ENCODE measurements at regions not wholly inside any gene's neighbourhood (a gene's known extent, or its start where the extent isn't known, plus 50 kb on each side); places are given as distances from the start of the nearest gene placed in this dataset.

DNA sequence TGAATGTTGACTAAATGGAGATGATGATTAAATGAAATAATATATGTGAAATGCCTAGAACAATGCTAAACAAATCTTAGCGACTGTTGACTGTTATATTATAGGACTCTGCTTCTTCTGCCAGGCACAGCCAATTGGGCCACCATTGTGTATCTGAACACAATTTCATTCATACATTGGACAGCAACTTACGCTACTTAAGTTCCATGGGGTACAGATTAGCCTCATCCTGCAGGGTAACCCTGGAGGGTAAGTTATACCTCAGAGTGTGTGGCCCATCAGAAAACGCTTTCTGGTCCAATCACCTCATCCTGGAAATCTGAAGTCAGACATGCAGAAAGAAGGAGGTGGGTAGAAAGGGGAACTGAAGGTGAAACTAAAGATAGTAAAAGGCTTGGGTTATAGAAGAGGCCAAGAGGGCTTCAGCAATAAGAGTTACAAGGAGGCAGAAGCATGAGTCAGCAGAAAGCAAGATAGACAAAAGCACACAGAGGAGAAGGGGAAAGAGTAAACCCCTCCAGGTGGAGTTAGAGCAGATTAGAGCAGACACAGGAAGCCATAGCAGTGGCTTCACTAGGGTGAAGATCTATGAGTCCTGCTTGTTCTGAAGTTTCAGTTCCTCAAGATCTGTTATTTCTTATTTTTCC lies 119.3 kb upstream of the SLC24A5 start (continued):
- TF ChIP-seq, protein P1, sequence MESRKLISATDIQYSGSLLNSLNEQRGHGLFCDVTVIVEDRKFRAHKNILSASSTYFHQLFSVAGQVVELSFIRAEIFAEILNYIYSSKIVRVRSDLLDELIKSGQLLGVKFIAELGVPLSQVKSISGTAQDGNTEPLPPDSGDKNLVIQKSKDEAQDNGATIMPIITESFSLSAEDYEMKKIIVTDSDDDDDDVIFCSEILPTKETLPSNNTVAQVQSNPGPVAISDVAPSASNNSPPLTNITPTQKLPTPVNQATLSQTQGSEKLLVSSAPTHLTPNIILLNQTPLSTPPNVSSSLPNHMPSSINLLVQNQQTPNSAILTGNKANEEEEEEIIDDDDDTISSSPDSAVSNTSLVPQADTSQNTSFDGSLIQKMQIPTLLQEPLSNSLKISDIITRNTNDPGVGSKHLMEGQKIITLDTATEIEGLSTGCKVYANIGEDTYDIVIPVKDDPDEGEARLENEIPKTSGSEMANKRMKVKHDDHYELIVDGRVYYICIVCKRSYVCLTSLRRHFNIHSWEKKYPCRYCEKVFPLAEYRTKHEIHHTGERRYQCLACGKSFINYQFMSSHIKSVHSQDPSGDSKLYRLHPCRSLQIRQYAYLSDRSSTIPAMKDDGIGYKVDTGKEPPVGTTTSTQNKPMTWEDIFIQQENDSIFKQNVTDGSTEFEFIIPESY (IDR thresholded peaks at IDR 0.05): no peak
- TF ChIP-seq HNF4G (IDR thresholded peaks at IDR 0.05): no peak
- no peak for TF ChIP-seq JUND (IDR thresholded peaks at IDR 0.05)

DNA sequence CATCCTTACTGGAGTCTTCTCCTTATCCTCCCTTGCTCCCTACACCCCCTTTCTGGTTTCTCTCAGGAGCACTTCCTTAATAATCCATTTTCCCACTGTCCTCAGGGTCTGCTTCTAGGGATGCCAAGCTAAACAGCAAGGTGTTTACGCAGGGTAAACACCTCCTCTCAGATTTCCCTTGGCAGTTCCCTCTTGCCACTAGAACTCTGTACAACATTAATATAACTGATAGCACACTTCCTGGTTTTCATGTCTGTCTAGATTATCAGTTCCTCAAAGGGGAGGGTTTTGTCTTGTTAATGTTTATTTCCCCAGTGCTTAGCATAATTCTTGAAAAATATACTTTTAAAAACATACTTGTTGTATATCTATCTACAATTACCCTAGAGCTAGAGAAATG lies 118.0 kb upstream of the SLC24A5 start:
- Histone ChIP-seq H3K4me1 (ENCODE audit: control insufficient read depth in 4 of 4, insufficient read depth in 4 of 4, low read length in 3 of 4) (no peaks in the 10 kb centered on the region), H3K36me3 (ENCODE audit: control insufficient read depth in 4 of 4, insufficient read depth in 3 of 4, low read depth in 1 of 4, low read length in 3 of 4) (no peaks in the 10 kb centered on the region), H3K4me3 (ENCODE audit: low read depth in 1 of 3, low read length in 3 of 3) (no peak overlapping the region), H3K27ac (ENCODE audit: low read depth in 1 of 2, low read length in 2 of 2) (no peak overlapping the region), H3K9me3 (ENCODE audit: control insufficient read depth in 4 of 4, low read length in 3 of 4) (no peaks in the 10 kb centered on the region), H3K9ac (ENCODE audit: low read depth in 1 of 2, low read length in 2 of 2) (no peak overlapping the region), H3K27me3 (ENCODE audit: control insufficient read depth in 4 of 4, insufficient read depth in 4 of 4, low read length in 3 of 4) (peaks cover 0 to 2% (median 0%) of the 10 kb centered on the region in 4 donors)
- DNase-seq (ENCODE audit: low spot score): no peak
- 68% methylated on average over 1 of the region's 1 CpG for WGBS
- TF ChIP-seq TAF1 (conservative IDR thresholded peaks at IDR 0.05) (no peak), HNF4A (conservative IDR thresholded peaks at IDR 0.05) (no peak), FOXA1 (IDR thresholded peaks at IDR 0.05) (no peak), FOXA2 (IDR thresholded peaks at IDR 0.05) (no peak), RAD21 (IDR thresholded peaks at IDR 0.05) (no peak), EGR1 (IDR thresholded peaks at IDR 0.05; ENCODE audit: low read depth in 2 of 2) (no peak), YY1 (IDR thresholded peaks at IDR 0.05) (no peak), SP1 (IDR thresholded peaks at IDR 0.05) (no peak), GABPA (IDR thresholded peaks at IDR 0.05 in 1 of 2, conservative IDR thresholded peaks at IDR 0.05 in 1 of 2) (no peak), NR2F2 (IDR thresholded peaks at IDR 0.05) (no peak), JUND (IDR thresholded peaks at IDR 0.05) (no peak)
- TF ChIP-seq, protein P2, sequence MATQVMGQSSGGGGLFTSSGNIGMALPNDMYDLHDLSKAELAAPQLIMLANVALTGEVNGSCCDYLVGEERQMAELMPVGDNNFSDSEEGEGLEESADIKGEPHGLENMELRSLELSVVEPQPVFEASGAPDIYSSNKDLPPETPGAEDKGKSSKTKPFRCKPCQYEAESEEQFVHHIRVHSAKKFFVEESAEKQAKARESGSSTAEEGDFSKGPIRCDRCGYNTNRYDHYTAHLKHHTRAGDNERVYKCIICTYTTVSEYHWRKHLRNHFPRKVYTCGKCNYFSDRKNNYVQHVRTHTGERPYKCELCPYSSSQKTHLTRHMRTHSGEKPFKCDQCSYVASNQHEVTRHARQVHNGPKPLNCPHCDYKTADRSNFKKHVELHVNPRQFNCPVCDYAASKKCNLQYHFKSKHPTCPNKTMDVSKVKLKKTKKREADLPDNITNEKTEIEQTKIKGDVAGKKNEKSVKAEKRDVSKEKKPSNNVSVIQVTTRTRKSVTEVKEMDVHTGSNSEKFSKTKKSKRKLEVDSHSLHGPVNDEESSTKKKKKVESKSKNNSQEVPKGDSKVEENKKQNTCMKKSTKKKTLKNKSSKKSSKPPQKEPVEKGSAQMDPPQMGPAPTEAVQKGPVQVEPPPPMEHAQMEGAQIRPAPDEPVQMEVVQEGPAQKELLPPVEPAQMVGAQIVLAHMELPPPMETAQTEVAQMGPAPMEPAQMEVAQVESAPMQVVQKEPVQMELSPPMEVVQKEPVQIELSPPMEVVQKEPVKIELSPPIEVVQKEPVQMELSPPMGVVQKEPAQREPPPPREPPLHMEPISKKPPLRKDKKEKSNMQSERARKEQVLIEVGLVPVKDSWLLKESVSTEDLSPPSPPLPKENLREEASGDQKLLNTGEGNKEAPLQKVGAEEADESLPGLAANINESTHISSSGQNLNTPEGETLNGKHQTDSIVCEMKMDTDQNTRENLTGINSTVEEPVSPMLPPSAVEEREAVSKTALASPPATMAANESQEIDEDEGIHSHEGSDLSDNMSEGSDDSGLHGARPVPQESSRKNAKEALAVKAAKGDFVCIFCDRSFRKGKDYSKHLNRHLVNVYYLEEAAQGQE (IDR thresholded peaks at IDR 0.05): no peak
- TF ChIP-seq, protein P1 (IDR thresholded peaks at IDR 0.05): no peak
- TF ChIP-seq, protein P3, sequence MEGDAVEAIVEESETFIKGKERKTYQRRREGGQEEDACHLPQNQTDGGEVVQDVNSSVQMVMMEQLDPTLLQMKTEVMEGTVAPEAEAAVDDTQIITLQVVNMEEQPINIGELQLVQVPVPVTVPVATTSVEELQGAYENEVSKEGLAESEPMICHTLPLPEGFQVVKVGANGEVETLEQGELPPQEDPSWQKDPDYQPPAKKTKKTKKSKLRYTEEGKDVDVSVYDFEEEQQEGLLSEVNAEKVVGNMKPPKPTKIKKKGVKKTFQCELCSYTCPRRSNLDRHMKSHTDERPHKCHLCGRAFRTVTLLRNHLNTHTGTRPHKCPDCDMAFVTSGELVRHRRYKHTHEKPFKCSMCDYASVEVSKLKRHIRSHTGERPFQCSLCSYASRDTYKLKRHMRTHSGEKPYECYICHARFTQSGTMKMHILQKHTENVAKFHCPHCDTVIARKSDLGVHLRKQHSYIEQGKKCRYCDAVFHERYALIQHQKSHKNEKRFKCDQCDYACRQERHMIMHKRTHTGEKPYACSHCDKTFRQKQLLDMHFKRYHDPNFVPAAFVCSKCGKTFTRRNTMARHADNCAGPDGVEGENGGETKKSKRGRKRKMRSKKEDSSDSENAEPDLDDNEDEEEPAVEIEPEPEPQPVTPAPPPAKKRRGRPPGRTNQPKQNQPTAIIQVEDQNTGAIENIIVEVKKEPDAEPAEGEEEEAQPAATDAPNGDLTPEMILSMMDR (IDR thresholded peaks at IDR 0.05; ENCODE audit: low read depth, low read length, missing input control): no peak

Measured in liver (tissue), 8 donors.